K562 (cell line): ENCODE measurements at regions not wholly inside any gene's neighbourhood (a gene's known extent, or its start where the extent isn't known, plus 50 kb on each side); places are given as distances from the start of the nearest gene placed in this dataset.

Experiments
- CXXC5 ChIP-seq: fragments of 250-450 bp; sonication (Bioruptor Pico); IDR thresholded peaks from 2 replicates; pipeline ENCODE4 v1.8.0; 2022; ENCODE audit warnings: inconsistent platforms, mild to moderate bottlenecking, moderate library complexity
- DMBX1 ChIP-seq: fragments of 250-450 bp; sonication (Bioruptor Pico); IDR thresholded peaks from 2 replicates; pipeline ENCODE4 v1.8.0; 2022; ENCODE audit warnings: inconsistent platforms, mild to moderate bottlenecking, moderate library complexity, borderline replicate concordance
- FOXA1 ChIP-seq: fragments of 450-650 bp; IDR thresholded peaks from 2 replicates; pipeline ENCODE4 v1.6.1; 2016; ENCODE audit warnings: mild to moderate bottlenecking, borderline replicate concordance
- GTF2A2 ChIP-seq: IDR thresholded peaks from 2 replicates; pipeline ENCODE4 v1.6.1; 2016; ENCODE audit warnings: mild to moderate bottlenecking, missing genetic modification characterization, missing compliant biosample characterization
- GTF3C2 ChIP-seq: IDR thresholded peaks from 3 replicates; pipeline ENCODE4 v1.6.1; 2011; ENCODE audit warnings: borderline replicate concordance, mild to moderate bottlenecking, moderate library complexity; ENCODE audit not compliant: insufficient read length; ENCODE audit errors: extremely low read depth
- HDAC8 ChIP-seq: fragments of 450-650 bp; IDR thresholded peaks from 2 replicates; pipeline ENCODE4 v1.6.1; 2016; ENCODE audit warnings: mild to moderate bottlenecking, missing genetic modification characterization, moderate library complexity, missing compliant biosample characterization
- ID3 ChIP-seq, 2 experiments: fragments of 250-450 bp in 1 of 2; fragments of 450-650 bp in 1 of 2; sonication (Bioruptor Pico) in 1 of 2; IDR thresholded peaks; 2 replicates each; pipeline versions ENCODE4 v1.6.1 to v1.8.0; 2016 to 2021; ENCODE audit warnings: mild to moderate bottlenecking in 2 of 2, moderate library complexity in 2 of 2, missing compliant biosample characterization in 1 of 2, missing genetic modification characterization in 1 of 2
- MEF2D ChIP-seq: conservative IDR thresholded peaks from 2 replicates; pipeline ENCODE4 v1.6.1; 2016; ENCODE audit warnings: low read depth, missing genetic modification characterization, missing compliant biosample characterization
- MTF1 ChIP-seq: fragments of 250-450 bp; sonication (Bioruptor Pico); IDR thresholded peaks from 2 replicates; pipeline ENCODE4 v1.9.0; 2021; ENCODE audit warnings: moderate library complexity, mild to moderate bottlenecking, inconsistent platforms, borderline replicate concordance
- NFRKB ChIP-seq: fragments of 450-650 bp; IDR thresholded peaks from 2 replicates; pipeline ENCODE4 v1.6.1; 2016; ENCODE audit warnings: low read depth
- RNF219 ChIP-seq: fragments of 250-450 bp; sonication (Bioruptor Pico); IDR thresholded peaks from 2 replicates; pipeline ENCODE4 v1.5.0; 2022; ENCODE audit warnings: mild to moderate bottlenecking
- TRIM24 ChIP-seq, 2 experiments: fragments of 450-650 bp; IDR thresholded peaks; 2 replicates each; pipeline ENCODE4 v1.6.1; 2016
- TSC22D4 ChIP-seq: fragments of 450-650 bp; IDR thresholded peaks from 2 replicates; pipeline ENCODE4 v1.6.1; 2016; ENCODE audit warnings: missing genetic modification characterization, missing biosample characterization, control low read depth
- USF1 ChIP-seq: sonication (generic); formaldehyde crosslinking; IDR thresholded peaks from 2 replicates; pipeline ENCODE4 v1.9.0; 2022; ENCODE audit warnings: mild to moderate bottlenecking, missing genetic modification reagents
- ZBTB33 ChIP-seq: sonication (generic); formaldehyde crosslinking; IDR thresholded peaks from 2 replicates; pipeline ENCODE4 v1.8.1; 2023; ENCODE audit warnings: mild to moderate bottlenecking, missing genetic modification reagents
- ZBTB34 ChIP-seq: fragments of 250-450 bp; sonication (Bioruptor Pico); IDR thresholded peaks from 2 replicates; pipeline ENCODE4 v1.8.0; 2021; ENCODE audit warnings: mild to moderate bottlenecking, moderate library complexity
- ZFP36 ChIP-seq: fragments of 150-350 bp; IDR thresholded peaks from 2 replicates; pipeline ENCODE4 v1.6.1; 2018; ENCODE audit warnings: low read length, low read depth; ENCODE audit not compliant: partially characterized antibody
- ZNF140 ChIP-seq: fragments of 250-450 bp; sonication (Bioruptor Pico); IDR thresholded peaks from 2 replicates; pipeline ENCODE4 v1.8.0; 2021; ENCODE audit warnings: moderate library complexity, mild to moderate bottlenecking, inconsistent platforms
- ZNF224 ChIP-seq: sonication (generic); formaldehyde crosslinking; IDR thresholded peaks from 2 replicates; pipeline ENCODE4 v1.8.0; 2022; ENCODE audit warnings: mild to moderate bottlenecking, missing genetic modification reagents

GRCh38 chr2:105458076-105458475 is 59.2 kb upstream of the FHL2 start (continued):
- no peak for TF ChIP-seq ZNF140 (CRISPR knock-in tag)
- no peak for TF ChIP-seq ZFP36
- no peak for TF ChIP-seq ZBTB34 (CRISPR knock-in tag)
- peak; percentile 81; the same call in 1 of the 2 replicates for TF ChIP-seq MEF2D (tag)
- TF ChIP-seq TSC22D4 (tag), result no peak
- no peak for TF ChIP-seq MTF1 (CRISPR knock-in tag)
- TF ChIP-seq ZBTB33 (CRISPR knock-in tag), result no peak
- no peak for TF ChIP-seq ZNF224 (CRISPR knock-in tag)
- no peak for TF ChIP-seq USF1 (CRISPR knock-in tag)
- TF ChIP-seq TRIM24 (IDR thresholded peaks at IDR 0.05), result no peak
- TF ChIP-seq CXXC5, result peak; percentile 71
- peak; percentile 82 for TF ChIP-seq HDAC8 (tag)
- no peak for TF ChIP-seq RNF219 (CRISPR knock-in tag)
- TF ChIP-seq NFRKB, result no peak
- TF ChIP-seq DMBX1, result peak; percentile 94
- TF ChIP-seq GTF3C2, result no peak
- TF ChIP-seq ID3 (CRISPR knock-in tag; IDR thresholded peaks at IDR 0.05), result no peak
- peak; percentile 84 for TF ChIP-seq ID3 (tag; IDR thresholded peaks at IDR 0.05)
- peak; percentile 84 for TF ChIP-seq GTF2A2 (tag)
- no peak for TF ChIP-seq FOXA1
